DND-41 (cell line): ENCODE measurements at regions not wholly inside any gene's neighbourhood (a gene's known extent, or its start where the extent isn't known, plus 50 kb on each side); places are given as distances from the start of the nearest gene placed in this dataset.

Experiments
- ATAC-seq: fragments of 200-7000 bp; cut with Tn5 transposase; 3 replicates; pipeline ENCODE4 v1.9.1; 2021; ENCODE audit warnings: low read depth; ENCODE audit not compliant: insufficient read depth
- DNase-seq: peaks from one replicate; pipeline ENCODE4 v3.0.0-alpha.2; 2020
- H2AFZ ChIP-seq: 2 replicates; pipeline ENCODE4 v1.6.0; 2012; ENCODE audit warnings: low read depth, low read length
- H3K27ac ChIP-seq: 2 replicates; pipeline ENCODE4 v1.5.1; 2012; ENCODE audit warnings: low read length, inconsistent platforms
- H3K27me3 ChIP-seq: fragments of 200-600 bp; sonication (generic); 2 replicates; pipeline ENCODE4 v1.6.0; 2012; ENCODE audit warnings: low read length, mild to moderate bottlenecking, inconsistent platforms; ENCODE audit not compliant: insufficient read depth, poor library complexity
- H3K36me3 ChIP-seq: 2 replicates; pipeline ENCODE4 v1.5.1; 2012; ENCODE audit warnings: low read length, inconsistent platforms; ENCODE audit not compliant: insufficient read depth
- H3K4me1 ChIP-seq: 2 replicates; pipeline ENCODE4 v1.5.1; 2012; ENCODE audit warnings: mild to moderate bottlenecking, low read length; ENCODE audit not compliant: insufficient read depth
- H3K4me2 ChIP-seq: 2 replicates; pipeline ENCODE4 v1.6.0; 2012; ENCODE audit warnings: mild to moderate bottlenecking, moderate library complexity, low read length, inconsistent platforms; ENCODE audit not compliant: insufficient read depth
- H3K4me3 ChIP-seq, 2 experiments: fragments of 200-600 bp in 1 of 2; shearing (Covaris generic) in 1 of 2; 2 replicates each; pipeline ENCODE4 v1.5.1; 2012 to 2016; ENCODE audit warnings: inconsistent platforms in 2 of 2, low read length in 2 of 2, mild to moderate bottlenecking in 2 of 2, low read depth in 1 of 2, moderate library complexity in 1 of 2
- H3K79me2 ChIP-seq: 2 replicates; pipeline ENCODE4 v1.6.0; 2012; ENCODE audit warnings: low read length, inconsistent platforms; ENCODE audit not compliant: insufficient read depth
- H3K9ac ChIP-seq: 2 replicates; pipeline ENCODE4 v1.6.0; 2012; ENCODE audit warnings: low read depth, mild to moderate bottlenecking, inconsistent platforms, low read length, moderate library complexity
- H3K9me3 ChIP-seq: 2 replicates; pipeline ENCODE4 v1.5.1; 2012; ENCODE audit warnings: low read length, moderate library complexity, mild to moderate bottlenecking, inconsistent platforms; ENCODE audit not compliant: insufficient read depth, severe bottlenecking
- H4K20me1 ChIP-seq: 2 replicates; pipeline ENCODE4 v1.6.0; 2012; ENCODE audit warnings: low read length; ENCODE audit not compliant: insufficient read depth
- EZH2 ChIP-seq: IDR thresholded peaks from 3 replicates; pipeline ENCODE4 v1.6.1; 2012; ENCODE audit warnings: borderline replicate concordance, low read depth, mild to moderate bottlenecking, moderate library complexity, low read length, inconsistent platforms; ENCODE audit not compliant: severe bottlenecking
- TF ChIP-seq, protein P1 (sequence below): IDR thresholded peaks from 2 replicates; pipeline ENCODE4 v1.5.1; 2012; ENCODE audit warnings: borderline replicate concordance, low read length, moderate library complexity, mild to moderate bottlenecking; ENCODE audit not compliant: poor library complexity, severe bottlenecking; ENCODE audit errors: extremely low read depth

- H4K20me1 ChIP-seq = no peaks in the 10 kb centered on the region
- H3K4me3 ChIP-seq = no peak overlapping the region
- H3K9me3 ChIP-seq = no peaks in the 10 kb centered on the region
- no peak overlapping the region for H2AFZ ChIP-seq
- no peak overlapping the region for H3K9ac ChIP-seq
- no peaks in the 10 kb centered on the region for H3K4me1 ChIP-seq
- H3K27me3 ChIP-seq = no peaks in the 10 kb centered on the region
- DNase-seq (no peak), ATAC-seq (no peak)
- H3K79me2 ChIP-seq = no peaks in the 10 kb centered on the region
- no peak overlapping the region for H3K4me2 ChIP-seq
- no peaks in the 10 kb centered on the region for H3K36me3 ChIP-seq
- TF ChIP-seq, protein P1, sequence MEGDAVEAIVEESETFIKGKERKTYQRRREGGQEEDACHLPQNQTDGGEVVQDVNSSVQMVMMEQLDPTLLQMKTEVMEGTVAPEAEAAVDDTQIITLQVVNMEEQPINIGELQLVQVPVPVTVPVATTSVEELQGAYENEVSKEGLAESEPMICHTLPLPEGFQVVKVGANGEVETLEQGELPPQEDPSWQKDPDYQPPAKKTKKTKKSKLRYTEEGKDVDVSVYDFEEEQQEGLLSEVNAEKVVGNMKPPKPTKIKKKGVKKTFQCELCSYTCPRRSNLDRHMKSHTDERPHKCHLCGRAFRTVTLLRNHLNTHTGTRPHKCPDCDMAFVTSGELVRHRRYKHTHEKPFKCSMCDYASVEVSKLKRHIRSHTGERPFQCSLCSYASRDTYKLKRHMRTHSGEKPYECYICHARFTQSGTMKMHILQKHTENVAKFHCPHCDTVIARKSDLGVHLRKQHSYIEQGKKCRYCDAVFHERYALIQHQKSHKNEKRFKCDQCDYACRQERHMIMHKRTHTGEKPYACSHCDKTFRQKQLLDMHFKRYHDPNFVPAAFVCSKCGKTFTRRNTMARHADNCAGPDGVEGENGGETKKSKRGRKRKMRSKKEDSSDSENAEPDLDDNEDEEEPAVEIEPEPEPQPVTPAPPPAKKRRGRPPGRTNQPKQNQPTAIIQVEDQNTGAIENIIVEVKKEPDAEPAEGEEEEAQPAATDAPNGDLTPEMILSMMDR = no peak
- no peak for TF ChIP-seq EZH2
- H3K27ac ChIP-seq = no peak overlapping the region
Observed at GRCh38 chr10:108901781-108902618, 1021.3 kb downstream of the XPNPEP1 start.

GRCh38 chr10:108899670-108900069 lies 1023.6 kb downstream of the XPNPEP1 start:
- no peaks in the 10 kb centered on the region for H3K27me3 ChIP-seq
- H3K4me1 ChIP-seq = no peaks in the 10 kb centered on the region
- no peaks in the 10 kb centered on the region for H4K20me1 ChIP-seq
- H3K27ac ChIP-seq = no peak overlapping the region
- no peaks in the 10 kb centered on the region for H3K36me3 ChIP-seq
- ATAC-seq = no peak
- H3K4me3 ChIP-seq = no peak overlapping the region
- H2AFZ ChIP-seq = no peak overlapping the region
- TF ChIP-seq, protein P1 = no peak
- no peak for TF ChIP-seq EZH2
- no peak for DNase-seq
- no peaks in the 10 kb centered on the region for H3K79me2 ChIP-seq
- no peaks in the 10 kb centered on the region for H3K9me3 ChIP-seq
- H3K4me2 ChIP-seq = no peak overlapping the region
- H3K9ac ChIP-seq = no peak overlapping the region

DNA sequence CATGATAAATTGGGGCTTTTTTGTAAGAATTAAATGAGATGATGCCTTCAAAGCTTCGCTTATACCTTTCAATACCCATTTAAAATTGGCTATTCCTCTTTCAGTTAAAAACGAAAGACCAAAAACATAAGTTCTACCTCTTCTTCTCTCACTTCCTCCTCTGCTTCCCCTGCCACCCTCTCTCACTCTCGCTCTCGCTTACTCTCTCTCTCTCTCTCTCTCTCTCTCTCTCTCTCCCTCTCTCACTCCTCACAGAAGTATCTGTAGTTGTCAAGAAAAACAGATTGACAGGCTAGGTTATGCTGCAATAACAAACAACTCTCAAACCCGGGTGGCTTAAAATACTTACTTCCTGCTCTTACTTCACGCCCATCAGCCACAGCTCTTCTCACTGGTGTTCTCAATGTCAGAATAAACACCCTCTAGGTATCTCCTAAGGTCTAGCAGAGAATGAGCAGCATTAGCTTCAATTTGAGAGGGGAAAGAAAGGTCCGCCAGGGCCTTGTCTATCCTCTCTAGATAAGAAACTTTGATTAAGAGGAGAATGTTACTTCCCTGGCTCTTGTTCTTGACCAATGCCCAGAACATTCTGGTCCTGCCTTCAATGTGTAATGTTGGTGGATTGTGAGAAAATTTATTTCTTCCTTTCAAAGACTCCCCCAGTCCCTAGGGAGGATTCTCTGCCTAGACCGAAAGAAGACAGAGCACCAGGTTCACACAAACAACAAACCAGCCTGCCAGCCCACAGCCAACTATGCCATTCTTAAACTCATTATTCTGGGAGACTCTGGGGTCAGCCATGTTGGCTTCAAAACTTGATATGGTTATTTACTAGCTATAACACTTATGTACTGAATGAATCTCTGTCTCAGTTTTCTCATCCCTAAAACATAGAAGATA lies 1028.7 kb downstream of the XPNPEP1 start:
- H2AFZ ChIP-seq = no peak overlapping the region
- TF ChIP-seq EZH2 = no peak
- TF ChIP-seq, protein P1 = no peak
- DNase-seq (no peak), ATAC-seq (no peak)
- no peaks in the 10 kb centered on the region for H3K4me1 ChIP-seq
- H3K27me3 ChIP-seq = no peaks in the 10 kb centered on the region
- no peaks in the 10 kb centered on the region for H3K36me3 ChIP-seq
- H3K4me2 ChIP-seq = no peak overlapping the region
- H3K27ac ChIP-seq = no peak overlapping the region
- no peaks in the 10 kb centered on the region for H3K79me2 ChIP-seq
- no peak overlapping the region for H3K9ac ChIP-seq
- H3K4me3 ChIP-seq = no peak overlapping the region
- H3K9me3 ChIP-seq = no peaks in the 10 kb centered on the region
- no peaks in the 10 kb centered on the region for H4K20me1 ChIP-seq
